GM18870 (cell line): ENCODE measurements at regions not wholly inside any gene's neighbourhood (a gene's known extent, or its start where the extent isn't known, plus 50 kb on each side); places are given as distances from the start of the nearest gene placed in this dataset.
"Not testable (repeated sequence)": the region's sequence is repeated elsewhere in the genome, so short reads cannot be mapped to it uniquely, and the experiment has no call there.

Source experiments
- ATAC-seq: cut with Tn5 transposase; IDR thresholded peaks from one replicate; pipeline ENCODE4 v1.9.1; 2021; ENCODE audit warnings: moderate library complexity; ENCODE audit not compliant: unreplicated experiment

DNA sequence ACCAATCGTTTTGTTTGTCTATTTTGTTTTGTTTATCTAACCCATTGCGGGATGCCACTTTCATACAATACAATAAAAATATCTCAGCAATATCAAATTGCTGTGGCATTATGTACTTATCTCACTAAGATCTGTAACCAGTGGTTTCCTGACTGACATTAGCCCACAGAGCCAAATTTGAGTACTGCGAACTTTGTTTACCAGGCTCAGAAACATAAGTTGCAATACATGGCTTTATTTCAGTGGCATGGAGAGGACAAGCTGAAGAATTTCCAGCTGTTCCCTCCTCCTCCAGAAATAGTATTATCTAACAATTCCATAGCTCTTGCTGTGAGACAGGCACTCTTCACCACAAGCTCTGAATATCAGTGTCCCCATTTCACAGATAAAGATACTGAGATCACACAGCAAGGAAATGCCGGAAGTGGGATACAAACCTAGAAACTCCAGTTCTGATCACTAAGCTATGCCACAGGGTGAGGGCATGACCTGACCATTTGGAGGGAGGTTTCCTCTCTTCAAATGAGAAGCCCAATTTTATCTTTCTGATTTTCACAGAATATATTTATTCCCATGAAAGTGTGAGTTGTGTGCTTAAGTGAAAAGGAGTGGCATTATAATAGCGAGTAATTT lies 469.9 kb upstream of the CBLB start:
- no peak for ATAC-seq

DNA sequence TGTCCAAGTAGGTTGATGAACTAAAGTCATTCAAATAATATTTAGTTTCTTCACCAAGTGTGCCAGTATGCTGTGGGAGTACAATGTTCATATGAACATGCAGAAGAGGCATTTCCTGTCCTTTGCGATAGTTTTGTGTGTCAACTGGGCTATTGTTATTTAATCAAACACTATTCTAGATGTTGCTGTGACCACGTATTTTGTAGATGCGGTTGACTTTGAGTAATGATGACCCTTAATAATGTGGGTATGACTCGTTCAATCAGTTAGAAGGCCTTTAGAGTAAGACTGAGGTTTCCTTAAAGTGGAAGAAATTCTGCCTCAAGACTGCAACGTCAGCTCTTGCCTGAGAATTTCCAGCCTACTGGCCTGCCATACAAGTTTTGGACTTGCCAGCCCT lies 470.7 kb upstream of the CBLB start:
- ATAC-seq: no peak

DNA sequence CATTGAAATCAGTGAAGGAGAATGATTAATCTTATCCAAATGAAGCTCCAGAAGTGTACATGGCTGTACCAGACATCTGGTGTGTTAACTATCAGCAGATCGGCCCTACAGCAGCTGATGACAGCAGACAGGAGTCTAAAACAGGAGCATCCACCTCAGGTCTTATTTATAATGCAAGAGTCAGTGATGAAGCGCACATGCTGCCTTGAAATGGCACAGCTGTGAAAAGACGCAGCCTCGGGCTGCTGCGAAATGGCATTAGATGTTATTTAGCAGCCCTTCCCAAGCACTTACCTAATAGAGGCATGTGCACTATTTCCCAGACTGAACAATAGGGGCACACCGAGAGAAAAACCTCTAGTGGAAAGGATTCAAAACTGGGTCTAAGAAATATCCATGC lies 472.3 kb upstream of the CBLB start:
- no peak for ATAC-seq

DNA sequence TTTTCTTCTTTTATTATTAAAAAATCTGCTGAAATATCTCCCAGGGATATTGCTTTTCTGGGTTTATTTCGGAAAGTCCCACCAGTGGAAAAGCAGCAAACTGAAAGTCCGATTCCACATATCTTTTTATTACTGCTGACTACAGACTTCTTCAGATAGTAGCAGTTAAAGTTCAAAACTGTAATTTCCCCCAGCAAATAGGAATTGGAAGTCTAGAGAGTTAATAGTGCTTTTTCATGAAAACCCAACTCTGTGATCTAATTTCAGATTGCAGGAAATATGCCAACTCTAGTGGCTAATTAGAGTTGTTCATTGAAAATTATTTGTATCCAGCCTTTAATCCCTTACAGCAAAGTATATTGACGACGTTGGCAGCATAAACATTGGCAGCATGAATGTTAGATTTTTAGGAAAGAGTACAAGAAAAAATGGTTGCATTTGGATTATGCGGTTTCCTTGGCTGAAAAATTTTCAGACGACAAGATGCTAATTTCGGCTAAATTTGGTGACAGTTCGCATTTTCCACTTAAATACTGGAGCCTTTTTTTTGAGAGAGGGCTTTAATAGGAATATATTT lies 472.9 kb upstream of the CBLB start:
- no peak for ATAC-seq

DNA sequence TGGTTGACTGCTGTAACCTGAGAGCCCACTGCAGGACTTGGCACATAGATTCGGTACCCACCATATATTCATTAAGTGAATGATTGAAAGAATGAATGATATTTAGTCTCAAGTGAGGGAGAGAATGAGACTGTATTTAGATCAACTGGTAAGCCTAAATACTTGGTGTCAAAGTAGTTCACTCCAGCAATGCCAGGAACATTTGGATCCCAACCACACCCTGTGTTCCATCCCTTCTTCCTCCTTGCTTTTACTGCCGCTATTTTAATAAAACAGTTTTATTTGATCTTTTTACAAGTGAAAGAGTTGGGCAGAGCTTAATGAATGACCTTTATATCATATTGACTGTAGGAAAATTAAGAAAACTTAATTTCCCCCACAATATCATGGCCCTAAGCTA lies 473.6 kb upstream of the CBLB start:
- no peak for ATAC-seq

DNA sequence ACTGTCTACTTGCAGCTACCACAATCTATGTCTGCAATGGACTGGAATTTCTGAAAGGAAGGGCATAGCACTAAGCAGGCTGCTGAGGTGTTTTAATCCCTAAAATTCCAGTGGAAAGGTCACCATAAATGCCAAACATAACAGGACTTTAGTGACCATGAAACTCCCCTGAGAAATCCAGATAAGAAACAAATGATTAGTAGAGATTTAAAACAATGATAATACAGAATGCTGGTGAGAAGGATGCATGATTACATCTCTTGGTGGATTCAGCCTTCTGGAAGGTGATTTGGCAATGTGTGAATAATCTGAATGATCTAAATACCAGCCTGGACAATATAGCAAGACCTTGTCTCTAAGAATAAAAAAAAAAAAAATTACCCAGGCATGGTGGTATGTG lies 475.0 kb upstream of the CBLB start:
- no peak for ATAC-seq

DNA sequence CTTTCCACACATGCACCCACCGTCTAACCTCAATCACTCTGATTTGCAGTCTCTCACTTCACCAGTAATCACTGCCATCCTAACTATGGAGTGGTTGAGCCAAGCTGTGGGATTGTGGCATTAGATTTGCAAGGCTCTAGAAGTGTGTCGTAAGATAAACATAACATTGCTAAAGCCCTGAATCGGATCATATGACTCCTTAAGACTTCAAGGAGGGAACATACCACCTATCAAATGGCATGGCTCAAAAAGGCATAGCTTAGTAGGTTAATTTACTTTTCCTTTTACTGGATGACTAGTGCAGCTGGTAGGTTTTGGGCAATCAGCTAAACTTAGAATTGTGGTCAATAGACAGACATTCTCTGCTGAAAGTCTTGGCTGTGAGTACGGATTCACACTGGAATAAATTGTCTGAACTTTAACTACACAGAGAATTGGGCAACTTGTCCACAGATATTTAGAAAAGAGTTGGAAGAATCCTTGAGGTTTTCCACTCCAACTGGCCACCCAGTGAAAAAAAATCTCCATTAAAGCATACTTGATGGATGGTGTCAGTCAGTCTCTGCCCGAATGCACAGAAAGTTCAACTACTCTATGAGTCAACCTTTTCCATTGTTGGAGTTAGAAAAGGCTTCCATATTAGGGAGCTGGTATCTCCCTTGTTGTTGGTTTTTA lies 476.7 kb upstream of the CBLB start:
- no peak for ATAC-seq

DNA sequence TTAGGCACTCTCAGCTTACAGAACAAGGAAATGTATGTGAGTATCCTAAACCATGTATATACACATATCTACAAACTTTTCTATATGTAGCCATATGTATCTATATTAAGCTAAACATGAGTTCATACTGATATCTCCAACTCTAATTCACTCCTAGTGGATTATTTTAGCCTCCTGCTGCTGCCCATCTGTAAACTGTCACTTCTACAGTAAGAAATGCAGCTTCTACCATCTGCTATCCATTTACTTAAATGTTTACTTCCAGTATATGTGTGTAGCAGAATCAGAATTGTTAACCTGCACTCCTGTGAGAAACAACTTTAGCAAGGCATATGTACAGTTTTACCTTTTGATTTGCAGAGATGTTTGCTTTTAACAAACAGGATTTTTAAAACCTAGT lies 478.5 kb upstream of the CBLB start:
- no peak for ATAC-seq

DNA sequence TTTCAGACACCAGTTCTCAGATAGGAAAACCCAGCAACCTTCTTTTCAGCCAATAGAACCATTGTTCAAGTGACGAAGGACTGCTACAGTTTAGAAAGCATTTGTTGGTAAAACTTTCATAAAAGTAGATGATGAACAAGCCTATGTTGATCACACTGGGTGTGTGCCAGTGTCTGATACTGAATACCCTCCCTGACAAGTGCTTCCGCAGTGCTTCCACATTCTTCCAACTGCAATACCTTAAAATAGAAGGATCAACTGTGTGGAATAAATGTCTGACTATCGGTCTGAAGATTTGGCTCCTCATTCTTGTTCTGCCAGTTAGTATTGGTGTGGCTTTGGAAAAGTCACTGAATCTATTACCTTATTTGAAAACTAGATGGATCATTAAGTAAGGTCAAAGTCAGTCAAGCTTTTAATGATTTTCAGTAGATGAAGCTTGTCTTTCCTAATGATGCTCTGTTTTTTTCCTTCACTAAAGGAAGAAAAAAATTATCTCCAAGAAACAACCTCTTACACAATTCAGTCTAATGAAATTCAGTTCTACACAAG lies 479.4 kb upstream of the CBLB start:
- no peak for ATAC-seq

DNA sequence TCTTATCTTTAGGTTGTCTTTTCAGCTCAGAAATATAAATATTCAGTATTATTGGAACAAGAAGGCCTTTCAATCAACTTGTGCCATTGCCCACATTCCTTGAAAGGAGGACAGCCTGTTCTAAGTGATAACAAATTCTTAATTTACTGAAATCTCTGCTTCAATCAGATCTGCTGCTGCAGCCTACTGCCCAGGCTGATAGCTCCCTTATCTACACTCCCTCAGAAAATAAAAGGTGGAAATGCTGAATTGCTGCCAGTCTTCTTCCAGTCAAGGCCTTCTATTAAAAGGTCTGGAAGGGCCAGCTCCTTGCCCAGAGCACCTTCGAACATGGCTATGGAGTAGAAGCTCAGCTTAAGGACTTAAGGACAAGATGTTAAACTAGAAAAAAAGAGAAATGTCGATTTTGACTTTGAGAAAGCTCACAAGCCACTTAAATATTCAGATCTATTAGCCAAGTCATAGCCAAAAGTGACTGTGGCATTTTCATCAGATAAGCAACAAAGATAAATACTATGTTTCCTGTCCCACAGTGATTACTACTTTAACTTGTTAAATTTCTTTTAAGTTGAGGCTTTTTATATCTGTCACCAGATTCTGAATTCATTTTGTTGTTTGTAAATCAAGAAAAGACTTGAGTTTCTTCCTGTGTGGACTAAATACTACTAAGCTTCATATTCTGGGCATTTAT lies 480.5 kb upstream of the CBLB start:
- no peak for ATAC-seq

DNA sequence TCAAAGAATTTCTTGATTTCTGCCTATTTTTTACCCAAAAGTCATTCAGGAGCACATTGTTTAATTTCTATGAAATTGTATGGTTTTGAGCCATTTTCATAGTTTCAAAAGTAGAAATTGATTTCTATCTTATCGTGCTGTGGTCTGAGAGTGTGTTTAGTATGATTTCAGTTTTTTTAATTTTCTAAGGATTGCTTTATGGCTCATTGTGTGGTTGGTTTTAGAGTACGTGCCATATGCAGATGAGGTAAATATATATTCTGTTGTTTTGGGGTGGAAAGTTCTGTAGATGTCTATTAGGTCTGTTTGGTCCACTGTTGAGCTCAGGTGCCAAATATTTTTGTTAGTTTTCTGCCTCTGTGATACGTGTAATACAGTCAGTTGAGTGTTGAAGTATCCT lies 487.1 kb upstream of the CBLB start:
- no peak for ATAC-seq

DNA sequence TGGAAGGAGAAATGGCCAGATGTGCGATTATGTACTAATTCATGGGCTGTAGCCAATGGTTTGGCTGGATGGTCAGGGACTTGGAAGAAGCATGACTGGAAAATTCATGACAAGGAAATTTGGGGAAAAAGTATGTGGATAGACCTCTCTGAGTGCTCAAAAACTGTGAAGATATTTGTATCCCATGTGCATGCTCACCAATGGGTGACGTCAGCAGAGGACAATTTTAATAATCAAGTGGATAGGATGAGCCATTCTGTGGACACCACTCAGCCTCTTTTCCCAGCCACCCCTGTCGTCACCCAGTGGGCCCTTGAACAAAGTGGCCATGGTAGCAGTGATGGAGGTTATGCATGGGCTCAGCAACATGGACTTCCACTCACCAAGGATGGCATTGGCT lies 490.9 kb upstream of the CBLB start:
- ATAC-seq: no peak

DNA sequence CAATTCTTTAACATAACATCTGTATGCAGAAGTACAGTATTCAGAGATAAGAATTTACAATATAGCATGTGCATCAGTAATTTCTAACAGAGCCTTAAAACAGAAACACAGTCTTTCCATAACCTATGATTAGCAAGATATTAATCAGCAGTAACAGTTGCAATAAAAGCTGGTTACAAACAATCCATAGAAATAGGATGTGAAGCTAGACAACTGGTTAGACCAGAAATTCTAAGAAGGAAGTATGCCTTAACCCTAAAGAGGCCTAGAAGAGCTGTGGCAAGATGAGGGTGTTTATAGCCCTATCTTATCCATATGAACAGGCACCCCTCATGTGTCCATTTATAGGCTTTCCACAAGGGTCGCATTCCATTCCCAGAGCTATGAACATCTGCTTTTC lies 492.1 kb upstream of the CBLB start:
- ATAC-seq: not testable (repeated sequence)

DNA sequence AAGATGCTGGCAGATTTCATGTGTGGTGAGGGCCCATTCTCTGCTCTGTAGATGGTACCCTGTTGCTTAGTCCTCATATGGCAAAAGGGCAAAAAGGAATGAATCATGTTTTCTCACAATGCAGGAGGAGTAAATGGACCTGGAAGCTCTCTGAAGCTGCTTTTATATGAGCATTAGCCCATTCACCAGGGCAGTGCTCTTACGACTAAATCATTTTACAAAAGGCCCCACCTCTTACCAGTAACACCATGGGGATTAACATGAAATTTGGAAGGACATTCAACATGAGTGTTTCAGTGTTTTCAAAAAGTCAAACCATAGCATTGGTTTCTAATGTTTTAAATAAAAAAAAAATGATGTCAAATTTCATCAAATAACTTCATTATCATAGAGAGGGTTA lies 495.7 kb upstream of the CBLB start:
- ATAC-seq: no peak

DNA sequence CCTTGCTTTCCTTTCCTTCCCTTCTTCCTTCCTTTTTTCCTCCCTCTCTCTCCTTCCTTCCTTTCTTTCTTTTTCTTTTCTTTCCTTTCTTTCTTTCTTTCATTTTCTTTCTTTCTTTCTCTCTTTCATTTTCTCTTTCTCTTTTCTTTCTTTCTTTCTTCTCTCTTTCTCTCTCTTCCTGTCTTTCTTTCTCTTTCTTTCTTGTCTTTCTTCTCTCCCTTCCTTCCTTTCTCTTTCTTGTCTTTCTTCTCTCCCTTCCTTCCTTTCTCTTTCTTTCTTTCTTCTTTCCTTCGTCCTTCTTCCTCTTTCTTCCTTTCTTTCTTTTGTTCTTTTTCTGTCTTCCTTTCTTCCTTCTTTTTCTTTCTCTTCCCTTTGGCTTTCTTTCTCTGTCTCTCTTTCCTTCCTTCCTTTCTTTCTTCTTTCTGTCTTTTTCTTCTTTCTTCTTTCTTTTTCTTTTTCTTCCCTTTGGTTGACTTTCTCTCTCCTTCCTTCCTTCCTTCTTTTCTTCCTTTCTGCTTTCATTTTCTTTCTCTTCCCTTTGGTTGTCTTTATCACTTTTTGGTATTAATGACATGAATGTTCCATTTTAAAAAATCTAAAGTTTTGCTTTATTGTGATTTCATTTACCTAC lies 496.4 kb upstream of the CBLB start:
- no peak for ATAC-seq

DNA sequence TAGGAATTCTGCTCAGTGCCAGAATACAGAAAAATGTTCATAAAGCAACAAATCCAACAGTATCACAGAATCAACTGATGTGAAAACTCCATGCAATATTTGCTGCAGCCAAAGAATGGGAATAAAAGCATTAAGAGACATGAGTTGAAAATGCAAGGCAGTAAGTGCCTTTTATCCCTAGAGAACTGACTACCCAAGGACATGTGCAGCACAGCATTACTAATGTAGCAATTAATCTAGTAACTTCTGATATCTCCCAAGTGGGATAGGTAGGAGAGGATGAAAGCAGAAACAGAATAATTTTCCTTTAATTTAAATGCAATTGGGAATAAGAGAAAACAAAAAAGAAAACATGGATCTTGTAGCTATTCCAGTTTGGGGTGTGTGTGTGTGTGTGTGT lies 497.5 kb upstream of the CBLB start:
- ATAC-seq: no peak

DNA sequence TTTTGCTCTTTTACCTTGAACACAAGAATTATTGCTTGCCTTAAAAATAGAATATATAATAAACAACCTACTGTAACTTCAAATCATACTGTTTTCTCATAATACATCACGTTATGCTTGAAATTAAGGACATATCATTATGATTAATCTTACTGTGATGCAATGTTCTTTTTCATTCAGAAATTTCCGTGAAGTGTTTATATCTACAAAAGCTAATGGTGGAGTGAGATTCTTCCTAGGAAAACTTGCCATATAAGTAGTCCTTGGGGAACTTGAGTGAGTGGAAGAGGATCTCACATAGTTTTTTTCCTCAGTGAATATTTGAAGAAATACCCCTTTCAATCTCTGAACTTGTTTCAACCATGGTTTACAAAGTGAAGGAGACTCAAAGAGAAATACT lies 498.7 kb upstream of the CBLB start:
- no peak for ATAC-seq

DNA sequence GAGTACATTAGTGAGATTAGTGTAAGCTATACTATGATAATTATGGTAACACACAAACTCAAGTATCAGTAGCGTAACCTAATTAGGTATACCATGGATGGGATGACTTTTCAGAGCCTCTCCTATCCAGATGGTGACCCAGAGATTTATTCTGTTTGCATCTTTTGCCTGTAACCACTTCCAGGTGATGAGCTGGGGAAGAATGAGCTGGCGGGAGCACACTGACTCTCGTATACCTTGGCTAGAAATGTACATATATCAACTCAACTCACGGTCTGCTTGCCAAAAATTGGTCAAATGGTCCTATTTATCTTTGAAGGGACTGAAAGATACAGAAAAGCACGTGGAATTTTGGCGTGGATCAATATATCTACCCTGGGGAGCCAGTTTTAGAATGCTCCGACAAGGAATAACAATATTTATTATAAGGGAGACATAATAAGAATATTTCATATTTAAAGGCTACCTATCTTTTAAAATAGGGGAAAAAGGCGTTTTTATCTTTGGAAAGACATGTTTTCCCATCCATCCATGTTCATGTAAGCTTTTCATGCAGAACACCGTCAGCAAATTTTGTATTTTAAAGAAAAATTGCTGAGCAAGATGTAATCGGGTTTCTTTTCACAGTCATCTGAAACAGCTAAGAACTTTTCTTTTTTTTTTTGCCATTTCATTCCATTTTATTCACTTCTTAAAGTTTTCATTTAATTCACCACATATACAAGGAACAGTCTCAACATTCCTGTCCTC lies 502.6 kb upstream of the CBLB start:
- ATAC-seq: no peak

DNA sequence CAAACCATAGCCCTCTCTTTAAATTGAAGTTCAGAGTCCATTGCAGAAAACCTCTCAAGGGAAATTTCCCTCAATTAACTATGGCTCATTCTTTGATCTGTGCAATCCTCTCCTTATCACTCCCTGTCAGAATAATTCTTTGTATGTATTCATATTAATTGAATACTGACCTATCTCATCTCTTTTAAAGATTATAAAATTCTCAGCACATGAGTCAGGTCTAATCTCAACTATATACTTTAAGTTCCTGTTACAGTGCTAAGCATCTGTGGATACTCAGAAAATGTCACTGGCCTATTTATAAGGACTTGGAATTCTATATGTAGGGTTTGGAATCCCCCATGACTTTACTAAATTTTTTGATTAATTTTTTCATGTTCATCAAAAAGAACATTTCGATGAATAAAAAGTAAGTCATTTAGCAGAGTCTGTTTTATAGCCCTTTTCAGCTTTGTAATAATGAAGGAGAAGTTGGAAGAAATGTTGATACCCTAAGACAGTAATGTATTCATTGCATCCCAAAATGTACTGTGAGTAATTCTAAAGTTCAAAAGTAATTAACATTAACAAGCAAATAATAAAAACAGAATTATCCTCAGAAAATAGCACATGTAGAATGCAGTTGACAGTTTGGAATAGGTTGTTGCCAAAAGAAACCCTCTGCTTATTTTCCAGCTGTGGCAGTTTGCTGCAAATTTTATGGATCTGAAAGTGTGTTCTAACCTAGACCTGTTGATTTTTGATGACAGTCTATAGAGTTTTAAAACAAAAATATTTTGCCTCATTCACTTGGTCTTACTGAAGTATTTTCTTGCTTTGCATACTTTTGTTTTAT lies 503.4 kb upstream of the CBLB start:
- ATAC-seq: no peak

DNA sequence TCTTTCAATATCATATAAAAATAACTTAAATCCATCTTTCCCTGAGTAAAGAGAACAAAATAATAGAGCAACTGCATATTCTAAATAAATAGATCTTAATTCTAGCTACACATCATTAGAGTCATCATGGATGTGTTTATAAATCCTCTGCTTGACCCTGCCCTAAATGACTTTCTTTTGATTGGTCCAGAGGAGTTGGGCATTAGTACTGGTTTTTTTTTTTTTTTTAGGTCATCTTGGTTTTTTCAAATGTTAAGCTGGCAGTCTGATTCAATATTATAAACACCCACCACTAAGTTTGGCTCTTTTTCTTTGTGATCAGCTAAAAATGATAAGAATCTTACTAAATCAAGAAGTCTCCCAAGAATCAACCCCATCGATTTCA lies 504.0 kb upstream of the CBLB start:
- ATAC-seq: no peak
